ENCODE measurements at regions not wholly inside any gene's neighbourhood (a gene's known extent, or its start where the extent isn't known, plus 50 kb on each side); places are given as distances from the start of the nearest gene placed in this dataset.
"Not testable (repeated sequence)": the region's sequence is repeated elsewhere in the genome, so short reads cannot be mapped to it uniquely, and the experiment has no call there.

DNA sequence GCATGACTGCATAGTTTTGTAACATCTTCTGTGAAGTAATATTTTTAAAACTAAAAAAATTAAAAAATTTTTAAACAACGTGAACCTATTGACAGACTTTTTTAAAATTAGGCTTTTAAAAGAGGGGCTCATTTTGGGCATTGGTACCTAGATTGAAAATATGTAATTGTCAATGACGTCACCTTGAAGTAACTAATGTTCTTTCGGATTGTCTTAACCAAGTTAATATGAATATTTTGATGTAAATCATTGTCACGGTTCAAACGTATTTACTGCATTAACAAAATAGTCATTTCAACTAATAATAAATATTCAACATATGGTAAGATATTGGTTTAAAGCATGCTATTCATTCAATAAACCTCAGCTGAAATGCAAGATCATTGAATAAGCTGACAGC is 719.8 kb downstream of the ANKRD7 start:
- intact Hi-C loops (cut with micrococcal nuclease), result no loop called here
- Histone ChIP-seq H3K4me3 (no peak overlapping the region), H3K27ac (replicated peaks) (no peak overlapping the region), H3K4me1 (no peaks in the 10 kb centered on the region), H3K9me3 (replicated peaks) (peaks cover 9% of the 10 kb centered on the region), H3K27me3 (ENCODE audit: low read depth) (no peaks in the 10 kb centered on the region), H3K36me3 (no peaks in the 10 kb centered on the region)
- DNase-seq, result no peak
- TF ChIP-seq, protein P1, sequence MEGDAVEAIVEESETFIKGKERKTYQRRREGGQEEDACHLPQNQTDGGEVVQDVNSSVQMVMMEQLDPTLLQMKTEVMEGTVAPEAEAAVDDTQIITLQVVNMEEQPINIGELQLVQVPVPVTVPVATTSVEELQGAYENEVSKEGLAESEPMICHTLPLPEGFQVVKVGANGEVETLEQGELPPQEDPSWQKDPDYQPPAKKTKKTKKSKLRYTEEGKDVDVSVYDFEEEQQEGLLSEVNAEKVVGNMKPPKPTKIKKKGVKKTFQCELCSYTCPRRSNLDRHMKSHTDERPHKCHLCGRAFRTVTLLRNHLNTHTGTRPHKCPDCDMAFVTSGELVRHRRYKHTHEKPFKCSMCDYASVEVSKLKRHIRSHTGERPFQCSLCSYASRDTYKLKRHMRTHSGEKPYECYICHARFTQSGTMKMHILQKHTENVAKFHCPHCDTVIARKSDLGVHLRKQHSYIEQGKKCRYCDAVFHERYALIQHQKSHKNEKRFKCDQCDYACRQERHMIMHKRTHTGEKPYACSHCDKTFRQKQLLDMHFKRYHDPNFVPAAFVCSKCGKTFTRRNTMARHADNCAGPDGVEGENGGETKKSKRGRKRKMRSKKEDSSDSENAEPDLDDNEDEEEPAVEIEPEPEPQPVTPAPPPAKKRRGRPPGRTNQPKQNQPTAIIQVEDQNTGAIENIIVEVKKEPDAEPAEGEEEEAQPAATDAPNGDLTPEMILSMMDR (IDR thresholded peaks at IDR 0.05; ENCODE audit: borderline replicate concordance), result no peak

DNA sequence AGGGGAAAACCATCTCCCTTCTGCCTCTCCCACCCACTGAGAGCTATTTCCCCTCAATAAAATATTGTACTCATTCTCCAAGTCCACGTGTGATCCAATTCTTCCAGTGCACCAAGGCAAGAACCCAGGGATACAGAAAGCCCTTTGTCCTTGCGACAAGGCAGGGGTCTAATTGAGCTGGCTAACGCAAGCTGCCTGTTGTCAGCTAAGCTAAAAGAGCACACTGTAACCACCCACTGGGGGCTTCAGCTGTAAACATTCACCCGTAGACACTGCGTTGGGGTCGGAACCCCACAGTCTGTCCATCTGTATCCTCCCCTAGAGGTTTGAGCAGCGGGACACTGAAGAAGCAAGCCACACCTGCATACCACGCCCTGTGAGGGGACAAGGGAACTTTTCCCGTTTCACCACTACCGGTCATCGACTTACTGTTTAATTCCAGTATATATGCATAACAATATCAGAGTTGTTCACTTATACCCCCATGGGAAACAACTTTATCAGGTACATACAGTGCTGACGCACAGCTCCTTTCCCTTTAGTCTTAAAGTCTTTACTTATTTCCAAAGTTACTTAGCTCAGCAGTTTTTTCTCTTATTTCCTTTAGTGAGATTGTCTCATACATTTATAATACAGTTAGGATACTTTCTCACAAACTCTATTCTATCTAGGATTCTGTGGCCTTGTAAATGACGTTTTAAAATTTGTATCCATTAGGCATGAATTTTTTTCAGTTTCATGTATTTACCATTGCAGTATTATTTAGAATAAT is 721.6 kb downstream of the ANKRD7 start:
- Histone ChIP-seq H3K4me1 (no peaks in the 10 kb centered on the region), H3K9me3 (replicated peaks) (peaks cover 14% of the 10 kb centered on the region), H3K36me3 (no peaks in the 10 kb centered on the region), H3K27ac (replicated peaks) (no peak overlapping the region), H3K27me3 (ENCODE audit: low read depth) (no peaks in the 10 kb centered on the region), H3K4me3 (no peak overlapping the region)
- intact Hi-C loops (cut with micrococcal nuclease), result no loop called here
- TF ChIP-seq, protein P1 (IDR thresholded peaks at IDR 0.05; ENCODE audit: borderline replicate concordance), result no peak
- no peak for DNase-seq

DNA sequence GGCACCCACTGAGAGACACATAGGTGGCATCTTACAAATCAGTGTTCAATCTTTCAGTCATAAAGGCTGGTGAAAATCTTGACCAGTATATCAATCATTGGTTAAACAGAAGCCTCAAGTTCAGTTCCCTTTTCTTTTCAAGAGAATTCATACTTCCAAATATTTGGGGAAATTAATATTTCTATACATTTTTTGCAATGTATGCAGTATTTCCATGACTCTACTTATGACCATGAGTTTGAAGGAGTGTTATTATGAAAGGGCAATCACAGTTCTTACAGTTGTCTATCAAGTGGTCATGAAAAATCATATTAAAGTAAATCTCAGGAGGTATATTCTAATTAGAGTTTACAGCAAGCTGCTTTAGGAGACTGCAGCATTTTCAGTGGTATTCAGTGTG is 724.0 kb downstream of the ANKRD7 start:
- no peaks in the 10 kb centered on the region for H3K36me3 ChIP-seq
- TF ChIP-seq, protein P1 (IDR thresholded peaks at IDR 0.05; ENCODE audit: borderline replicate concordance), result no peak

DNA sequence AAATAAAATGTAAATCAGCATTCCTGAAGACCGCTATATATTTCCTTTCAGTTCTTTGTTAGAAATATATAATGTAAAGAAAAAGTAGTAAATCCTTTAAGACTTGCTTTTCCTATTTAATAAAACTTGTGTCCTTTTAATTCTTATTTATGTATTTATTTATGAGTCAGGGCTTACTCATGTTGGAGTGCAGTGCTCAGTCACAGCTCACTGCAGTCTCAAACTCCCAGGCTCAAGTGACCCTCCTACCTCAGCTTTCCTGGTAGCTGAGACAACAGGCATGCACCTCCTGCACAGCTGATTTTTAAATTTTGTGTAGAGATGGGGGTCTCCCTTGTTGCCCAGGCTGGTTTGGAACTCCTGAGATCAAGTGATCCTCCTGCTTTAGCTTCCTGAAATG is 724.5 kb downstream of the ANKRD7 start:
- TF ChIP-seq, protein P1 (IDR thresholded peaks at IDR 0.05; ENCODE audit: borderline replicate concordance), result no peak
- no peak for DNase-seq
- Histone ChIP-seq H3K27me3 (ENCODE audit: low read depth) (no peaks in the 10 kb centered on the region), H3K4me1 (no peaks in the 10 kb centered on the region), H3K27ac (replicated peaks) (no peak overlapping the region), H3K9me3 (replicated peaks) (peaks cover 32% of the 10 kb centered on the region), H3K4me3 (no peak overlapping the region), H3K36me3 (no peaks in the 10 kb centered on the region)
- intact Hi-C loops (cut with micrococcal nuclease), result no loop called here

More for the DNA sequence above, 724.0 kb downstream of the ANKRD7 start:
- Histone ChIP-seq H3K9me3 (replicated peaks) (peaks cover 32% of the 10 kb centered on the region), H3K4me1 (no peaks in the 10 kb centered on the region), H3K27ac (replicated peaks) (no peak overlapping the region), H3K27me3 (ENCODE audit: low read depth) (no peaks in the 10 kb centered on the region), H3K4me3 (no peak overlapping the region)
- intact Hi-C loops (cut with micrococcal nuclease), result no loop called here
- no peak for DNase-seq

DNA sequence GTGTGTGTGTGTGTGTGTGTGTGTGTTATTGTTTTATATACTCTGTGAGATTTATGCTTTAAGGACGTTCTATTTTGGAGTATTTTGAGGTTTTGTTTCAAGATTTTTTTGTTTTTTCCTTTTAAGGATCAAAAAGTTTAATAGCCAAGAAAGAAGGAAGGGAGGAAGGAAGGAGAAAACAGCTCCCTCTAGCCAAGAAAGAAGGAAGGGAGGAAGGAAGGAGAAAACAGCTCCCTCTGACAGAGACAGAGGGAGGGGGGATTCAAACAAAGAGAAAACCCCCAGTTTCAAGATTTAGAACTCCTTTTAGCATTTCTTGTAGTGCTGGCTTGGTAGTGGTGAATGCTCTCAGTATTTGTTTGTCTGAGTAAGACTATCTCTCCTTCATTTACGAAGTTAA is 731.8 kb downstream of the ANKRD7 start:
- DNase-seq; intact Hi-C loops (cut with micrococcal nuclease); H3K4me3 ChIP-seq; H3K27me3 ChIP-seq (ENCODE audit: low read depth); H3K36me3 ChIP-seq; H3K27ac ChIP-seq (replicated peaks); H3K4me1 ChIP-seq: not testable (repeated sequence)
- H3K9me3 ChIP-seq (replicated peaks), result peaks cover 18% of the 10 kb centered on the region

DNA sequence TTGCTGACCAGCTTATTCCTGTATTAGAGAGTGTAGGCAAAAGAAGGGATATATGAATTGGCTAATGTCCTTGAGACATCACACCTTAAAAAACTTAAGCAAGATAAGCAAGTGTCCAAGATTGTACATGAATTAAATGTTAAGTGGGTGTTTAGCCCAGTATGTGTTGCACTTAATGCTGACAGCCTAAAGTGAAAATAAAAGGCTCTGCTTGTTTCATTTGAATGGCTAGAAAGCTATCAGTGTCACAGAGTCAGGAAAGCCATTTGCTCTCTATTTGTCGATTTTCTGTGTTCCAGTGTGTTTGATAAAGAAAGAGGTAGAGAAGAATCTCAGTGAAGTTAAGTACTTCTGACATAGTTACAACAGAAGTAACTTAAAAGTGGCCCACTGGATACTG is 744.9 kb downstream of the ANKRD7 start:
- H3K36me3 ChIP-seq, result no peaks in the 10 kb centered on the region
- DNase-seq, result no peak
- TF ChIP-seq, protein P1 (IDR thresholded peaks at IDR 0.05; ENCODE audit: borderline replicate concordance), result no peak
- no peak overlapping the region for H3K4me3 ChIP-seq
- intact Hi-C loops (cut with micrococcal nuclease), result no loop called here
- H3K9me3 ChIP-seq (replicated peaks), result peaks cover 9% of the 10 kb centered on the region
- H3K27me3 ChIP-seq (ENCODE audit: low read depth), result no peaks in the 10 kb centered on the region
- H3K27ac ChIP-seq (replicated peaks), result no peak overlapping the region
- no peaks in the 10 kb centered on the region for H3K4me1 ChIP-seq
